HCT116 (cell line): ENCODE measurements at regions not wholly inside any gene's neighbourhood (a gene's known extent, or its start where the extent isn't known, plus 50 kb on each side); places are given as distances from the start of the nearest gene placed in this dataset.

Source experiments
- CTCF ChIP-seq, 3 experiments: fragments of 200-600 bp in 1 of 3; sonication (generic) in 1 of 3; IDR thresholded peaks in 2 of 3; conservative IDR thresholded peaks in 1 of 3; 2 replicates each; pipeline ENCODE4 v1.5.1; 2012 to 2017; ENCODE audit warnings: low read depth in 2 of 3, low read length in 2 of 3, antibody characterized with exemption in 1 of 3, borderline replicate concordance in 1 of 3, control low read depth in 1 of 3, mild to moderate bottlenecking in 1 of 3, mixed read lengths in 1 of 3, mixed run types in 1 of 3, moderate library complexity in 1 of 3; ENCODE audit not compliant: insufficient read depth in 1 of 3
- EGR1 ChIP-seq: IDR thresholded peaks from 2 replicates; pipeline ENCODE4 v1.6.1; 2012; ENCODE audit warnings: low read depth
- EZH2 ChIP-seq: fragments of 200-600 bp; sonication (generic); IDR thresholded peaks from 2 replicates; pipeline ENCODE4 v1.6.1; 2017; ENCODE audit warnings: antibody characterized with exemption, mixed run types
- MAX ChIP-seq: IDR thresholded peaks from 2 replicates; pipeline ENCODE4 v1.6.1; 2012
- POLR2A ChIP-seq: IDR thresholded peaks from 2 replicates; pipeline ENCODE4 v1.7.0; 2011; ENCODE audit warnings: borderline replicate concordance; ENCODE audit not compliant: insufficient read depth, insufficient read length; ENCODE audit errors: extremely low read depth
- POLR2AphosphoS5 ChIP-seq: IDR thresholded peaks from 2 replicates; pipeline ENCODE4 v1.6.1; 2011; ENCODE audit warnings: mild to moderate bottlenecking, low read depth, low read length, moderate library complexity
- RAD21 ChIP-seq: IDR thresholded peaks from 2 replicates; pipeline ENCODE4 v1.6.1; 2012; ENCODE audit warnings: low read depth, mild to moderate bottlenecking
- REST ChIP-seq: IDR thresholded peaks from 2 replicates; pipeline ENCODE4 v1.6.1; 2012; ENCODE audit warnings: low read depth
- SIN3A ChIP-seq: IDR thresholded peaks from 2 replicates; pipeline ENCODE4 v1.6.1; 2012; ENCODE audit warnings: low read depth
- YY1 ChIP-seq: IDR thresholded peaks from 2 replicates; pipeline ENCODE4 v1.6.1; 2011; ENCODE audit warnings: low read length, low read depth, moderate library complexity, mild to moderate bottlenecking; ENCODE audit not compliant: insufficient replicate concordance; ENCODE audit errors: extremely low read depth
- ZBTB33 ChIP-seq: IDR thresholded peaks from 2 replicates; pipeline ENCODE4 v1.6.1; 2011; ENCODE audit warnings: mild to moderate bottlenecking, low read length, moderate library complexity; ENCODE audit not compliant: insufficient replicate concordance; ENCODE audit errors: extremely low read depth
- ZNF274 ChIP-seq: fragments of 200-500 bp; sonication (Bioruptor generic); IDR thresholded peaks from 2 replicates; pipeline ENCODE4 v1.6.1; 2014; ENCODE audit warnings: mild to moderate bottlenecking, low read depth, low read length, inconsistent platforms

GRCh38 chr18:30694773-30695172, 347.8 kb downstream of the DSC3 start:
- TF ChIP-seq REST = no peak
- TF ChIP-seq EGR1 = no peak
- TF ChIP-seq MAX = no peak
- TF ChIP-seq CTCF (IDR thresholded peaks at IDR 0.05 in 2 of 3, conservative IDR thresholded peaks at IDR 0.05 in 1 of 3; ENCODE audit: borderline replicate concordance in 1 of 3, insufficient read depth in 1 of 3, low read depth in 2 of 3, low read length in 2 of 3) = no peak
- no peak for TF ChIP-seq YY1
- TF ChIP-seq EZH2 = no peak
- no peak for TF ChIP-seq RAD21
- no peak for TF ChIP-seq ZBTB33
- no peak for TF ChIP-seq POLR2AphosphoS5
- TF ChIP-seq POLR2A = no peak
- no peak for TF ChIP-seq SIN3A
- no peak for TF ChIP-seq ZNF274
